Endodermal cell (in vitro differentiated cells): ENCODE measurements at regions not wholly inside any gene's neighbourhood (a gene's known extent, or its start where the extent isn't known, plus 50 kb on each side); places are given as distances from the start of the nearest gene placed in this dataset.

Source experiments
- DNase-seq: peaks from one replicate; pipeline ENCODE4 v3.0.0-alpha.2; 2017
- H3K27ac ChIP-seq: 2 replicates; pipeline ENCODE4 v1.5.1; 2013; ENCODE audit warnings: mild to moderate bottlenecking, low read depth, low read length, moderate library complexity
- H3K27me3 ChIP-seq: 2 replicates; pipeline ENCODE4 v1.6.1; 2013; ENCODE audit warnings: mild to moderate bottlenecking, low read length, moderate library complexity; ENCODE audit not compliant: insufficient read depth, control insufficient read depth, poor library complexity, severe bottlenecking
- H3K36me3 ChIP-seq: 2 replicates; pipeline ENCODE4 v1.7.0; 2013; ENCODE audit warnings: mild to moderate bottlenecking, low read length, moderate library complexity; ENCODE audit not compliant: control insufficient read depth, insufficient read depth
- H3K4me1 ChIP-seq: one replicate; pipeline ENCODE4 v1.7.0; 2013; ENCODE audit warnings: low read length; ENCODE audit not compliant: control insufficient read depth, insufficient read depth
- H3K4me3 ChIP-seq: 2 replicates; pipeline ENCODE4 v1.5.1; 2013; ENCODE audit warnings: mild to moderate bottlenecking, low read length, moderate library complexity
- H3K9ac ChIP-seq: 2 replicates; pipeline ENCODE4 v1.6.1; 2013; ENCODE audit warnings: mild to moderate bottlenecking, low read length, moderate library complexity; ENCODE audit not compliant: poor library complexity, severe bottlenecking; ENCODE audit errors: extremely low read depth
- H3K9me3 ChIP-seq: 2 replicates; pipeline ENCODE4 v1.6.1; 2013; ENCODE audit warnings: mild to moderate bottlenecking, low read length, moderate library complexity; ENCODE audit not compliant: control insufficient read depth
- H3K27ac Mint-ChIP-seq: 2 replicates; pipeline ENCODE4 v1.8.0; 2020; ENCODE audit warnings: mixed read lengths
- H3K27me3 Mint-ChIP-seq: 2 replicates; pipeline ENCODE4 v1.8.0; 2021; ENCODE audit warnings: mild to moderate bottlenecking, mixed read lengths; ENCODE audit not compliant: insufficient read depth
- H3K36me3 Mint-ChIP-seq: 2 replicates; pipeline ENCODE4 v1.8.0; 2020; ENCODE audit warnings: low read depth, mixed read lengths
- H3K4me1 Mint-ChIP-seq: 2 replicates; pipeline ENCODE4 v1.8.0; 2020; ENCODE audit warnings: mixed read lengths
- H3K4me3 Mint-ChIP-seq: 2 replicates; pipeline ENCODE4 v1.8.0; 2020; ENCODE audit warnings: mild to moderate bottlenecking, moderate library complexity, mixed read lengths
- H3K9me3 Mint-ChIP-seq: 2 replicates; pipeline ENCODE4 v1.8.0; 2020; ENCODE audit warnings: mild to moderate bottlenecking, mixed read lengths
- CTCF ChIP-seq: fragments of 200-600 bp; sonication (generic); conservative IDR thresholded peaks from 2 replicates; pipeline ENCODE4 v1.5.0; 2021; ENCODE audit warnings: antibody characterized with exemption, mild to moderate bottlenecking
- WGBS, 2 experiments: methylation state at CpG; one replicate each; pipeline versions ENCODE4 v1.1.5 to v1.1.7; 2013; ENCODE audit warnings: missing lambda C conversion rate in 2 of 2, mixed read lengths in 1 of 2; ENCODE audit not compliant: insufficient coverage in 1 of 2, insufficient read length in 1 of 2; 5-methylcytosine and 5-hydroxymethylcytosine counted together

- Histone ChIP-seq H3K36me3 (no peaks in the 10 kb centered on the region), H3K27me3 (peaks cover 81% of the 10 kb centered on the region), H3K9ac (no peak overlapping the region), H3K4me1 (no peaks in the 10 kb centered on the region), H3K4me3 (no peak overlapping the region), H3K27ac (no peak overlapping the region), H3K9me3 (no peaks in the 10 kb centered on the region)
- WGBS, 2 experiments = 91 to 100% methylated on average over 2 to 5 of the region's 5 CpGs
- no peak overlapping the region for H3K4me3 Mint-ChIP-seq
- no peak for DNase-seq
- H3K4me1 Mint-ChIP-seq = peaks cover 3% of the 10 kb centered on the region
- no peak overlapping the region for H3K27ac Mint-ChIP-seq
- peaks cover 99% of the 10 kb centered on the region for H3K27me3 Mint-ChIP-seq
- H3K36me3 Mint-ChIP-seq = no peaks in the 10 kb centered on the region
- H3K9me3 Mint-ChIP-seq = no peaks in the 10 kb centered on the region
- no peak for TF ChIP-seq CTCF
Observed at GRCh38 chr22:22094921-22095320, 112.3 kb upstream of the TOP3B start.

- DNase-seq = no peak
- Mint-ChIP-seq H3K36me3 (no peaks in the 10 kb centered on the region), H3K4me1 (peaks cover 3% of the 10 kb centered on the region), H3K4me3 (no peak overlapping the region), H3K27me3 (peaks cover 99% of the 10 kb centered on the region), H3K9me3 (no peaks in the 10 kb centered on the region), H3K27ac (no peak overlapping the region)
- TF ChIP-seq CTCF = no peak
- peaks cover 85% of the 10 kb centered on the region for H3K27me3 ChIP-seq
- no peaks in the 10 kb centered on the region for H3K9me3 ChIP-seq
- 87 to 88% methylated on average over 5 to 6 of the region's 6 CpGs for WGBS, 2 experiments
- no peaks in the 10 kb centered on the region for H3K4me1 ChIP-seq
- H3K4me3 ChIP-seq = no peak overlapping the region
- no peaks in the 10 kb centered on the region for H3K36me3 ChIP-seq
- no peak overlapping the region for H3K27ac ChIP-seq
- no peak overlapping the region for H3K9ac ChIP-seq
Observed at GRCh38 chr22:22094514-22094913, 111.9 kb upstream of the TOP3B start.

- Histone ChIP-seq H3K27ac (no peak overlapping the region), H3K27me3 (peaks cover 88% of the 10 kb centered on the region), H3K9ac (no peak overlapping the region), H3K4me1 (no peaks in the 10 kb centered on the region), H3K36me3 (no peaks in the 10 kb centered on the region), H3K9me3 (no peaks in the 10 kb centered on the region), H3K4me3 (no peak overlapping the region)
- Mint-ChIP-seq H3K27me3 (peaks cover 99% of the 10 kb centered on the region), H3K4me3 (no peak overlapping the region), H3K36me3 (no peaks in the 10 kb centered on the region), H3K27ac (no peak overlapping the region), H3K4me1 (peaks cover 3% of the 10 kb centered on the region), H3K9me3 (no peaks in the 10 kb centered on the region)
- 71% methylated on average over 1 of the region's 1 CpG; no CpG with 5 or more reads in 1 of the 2 experiments for WGBS, 2 experiments
- TF ChIP-seq CTCF = no peak
- DNase-seq = no peak
Observed at GRCh38 chr22:22093743-22094142, 111.2 kb upstream of the TOP3B start.
